Activated T-helper 17 cell treated with anti-CD3 and anti-CD28 coated beads, Interleukin-2, amount 50 U/mL, for 72 hours (primary cell): ENCODE measurements at regions not wholly inside any gene's neighbourhood (a gene's known extent, or its start where the extent isn't known, plus 50 kb on each side); places are given as distances from the start of the nearest gene placed in this dataset.

Source experiments
- ATAC-seq: fragments of 150-1000 bp; cut with Tn5 transposase; replicated peaks from 2 replicates; pipeline ENCODE4 v1.10.0; 2021; ENCODE audit warnings: mild to moderate bottlenecking, moderate library complexity
- H3K27ac Mint-ChIP-seq: one replicate; pipeline ENCODE4 v1.8.0; 2022; ENCODE audit warnings: mixed read lengths
- H3K27me3 Mint-ChIP-seq: one replicate; pipeline ENCODE4 v1.8.0; 2022; ENCODE audit warnings: mixed read lengths
- H3K36me3 Mint-ChIP-seq: one replicate; pipeline ENCODE4 v1.8.0; 2022; ENCODE audit warnings: low read depth, mild to moderate bottlenecking, mixed read lengths
- H3K4me1 Mint-ChIP-seq: one replicate; pipeline ENCODE4 v1.8.0; 2022; ENCODE audit warnings: mixed read lengths
- H3K4me3 Mint-ChIP-seq: one replicate; pipeline ENCODE4 v1.8.0; 2022; ENCODE audit warnings: mild to moderate bottlenecking, mixed read lengths
- H3K9me3 Mint-ChIP-seq: one replicate; pipeline ENCODE4 v1.8.0; 2022; ENCODE audit warnings: mixed read lengths

DNA sequence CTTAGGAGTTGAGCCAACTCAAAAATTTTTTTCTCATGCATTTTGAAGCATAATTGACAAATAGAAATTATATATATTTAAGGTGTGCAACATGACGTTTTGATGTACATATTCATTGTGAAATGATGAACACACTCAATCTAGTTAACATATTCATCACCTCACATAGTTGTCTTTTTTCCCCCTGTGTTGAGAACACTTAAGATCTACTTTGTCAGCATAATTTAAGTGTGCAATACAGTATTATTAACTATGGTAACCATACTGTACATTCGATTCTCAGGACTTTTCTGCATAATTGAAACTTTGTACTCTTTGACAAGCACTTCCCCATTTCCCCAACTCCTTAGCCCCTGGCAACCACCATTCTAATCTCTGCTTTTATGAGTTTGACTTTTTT, 192.2 kb upstream of the ZKSCAN2 start:
- no peak for ATAC-seq
- no peaks in the 10 kb centered on the region for H3K36me3 Mint-ChIP-seq
- H3K9me3 Mint-ChIP-seq, result peaks cover 8% of the 10 kb centered on the region
- no peaks in the 10 kb centered on the region for H3K4me1 Mint-ChIP-seq
- H3K4me3 Mint-ChIP-seq, result no peak overlapping the region
- H3K27me3 Mint-ChIP-seq, result peaks cover 25% of the 10 kb centered on the region
- H3K27ac Mint-ChIP-seq, result no peak overlapping the region

- Mint-ChIP-seq H3K36me3 (no peaks in the 10 kb centered on the region), H3K4me3 (no peak overlapping the region), H3K9me3 (peaks cover 8% of the 10 kb centered on the region), H3K27ac (no peak overlapping the region), H3K27me3 (peaks cover 38% of the 10 kb centered on the region), H3K4me1 (no peaks in the 10 kb centered on the region)
- ATAC-seq, result no peak
Observed at GRCh38 chr16:25443994-25444393, 186.3 kb upstream of the ZKSCAN2 start.

- Mint-ChIP-seq H3K36me3 (no peaks in the 10 kb centered on the region), H3K9me3 (no peaks in the 10 kb centered on the region), H3K27me3 (peaks cover 13% of the 10 kb centered on the region), H3K27ac (no peak overlapping the region), H3K4me1 (no peaks in the 10 kb centered on the region), H3K4me3 (no peak overlapping the region)
- no peak for ATAC-seq
Observed at GRCh38 chr16:25434064-25434463, 176.4 kb upstream of the ZKSCAN2 start.

DNA sequence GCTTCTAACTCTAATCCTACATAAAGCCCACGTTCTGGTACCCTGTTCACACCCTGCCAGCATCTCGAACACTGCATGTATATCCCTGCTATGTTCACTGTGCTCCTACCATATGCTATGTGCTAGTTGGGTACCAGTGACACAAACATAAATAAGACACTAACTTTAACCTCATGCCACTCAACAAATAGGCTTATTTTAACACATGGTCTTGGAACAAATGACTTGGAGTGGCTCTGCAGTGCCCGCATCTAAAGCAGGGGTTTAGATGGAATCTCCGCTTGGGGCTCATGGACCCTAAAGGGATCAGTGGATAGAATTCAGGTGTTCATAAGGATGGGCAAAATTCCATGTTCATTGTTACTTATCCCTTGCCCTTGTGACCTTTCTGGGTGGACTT, 175.7 kb upstream of the ZKSCAN2 start:
- no peak overlapping the region for H3K4me3 Mint-ChIP-seq
- no peaks in the 10 kb centered on the region for H3K4me1 Mint-ChIP-seq
- H3K9me3 Mint-ChIP-seq, result peaks cover 3% of the 10 kb centered on the region
- H3K36me3 Mint-ChIP-seq, result no peaks in the 10 kb centered on the region
- H3K27ac Mint-ChIP-seq, result no peak overlapping the region
- ATAC-seq, result no peak
- peaks cover 11% of the 10 kb centered on the region for H3K27me3 Mint-ChIP-seq

DNA sequence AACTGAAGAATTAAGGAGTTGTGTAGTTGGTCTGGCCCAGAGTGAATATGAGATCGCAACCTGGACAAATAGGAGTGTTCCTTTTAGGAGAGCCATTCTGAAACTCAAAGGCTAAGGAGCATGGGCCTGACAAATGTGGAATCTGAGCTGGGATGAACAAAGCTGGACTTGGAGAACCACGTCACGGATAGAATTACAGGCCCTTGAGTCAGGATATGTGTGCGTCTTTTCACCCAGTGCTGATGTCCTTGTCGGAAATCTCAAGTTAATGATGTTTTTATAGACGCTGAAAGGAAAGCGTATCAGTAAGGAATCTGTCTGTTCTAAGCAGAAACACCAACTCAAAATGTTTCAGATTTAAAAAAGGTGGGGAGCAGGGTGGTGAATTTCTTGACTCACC, 173.8 kb upstream of the ZKSCAN2 start:
- no peaks in the 10 kb centered on the region for H3K36me3 Mint-ChIP-seq
- no peaks in the 10 kb centered on the region for H3K4me1 Mint-ChIP-seq
- peaks cover 15% of the 10 kb centered on the region for H3K27me3 Mint-ChIP-seq
- ATAC-seq, result no peak
- no peak overlapping the region for H3K4me3 Mint-ChIP-seq
- no peak overlapping the region for H3K27ac Mint-ChIP-seq
- H3K9me3 Mint-ChIP-seq, result peaks cover 4% of the 10 kb centered on the region

GRCh38 chr16:25426829-25427228, 169.2 kb upstream of the ZKSCAN2 start:
- peaks cover 13% of the 10 kb centered on the region for H3K27me3 Mint-ChIP-seq
- no peak overlapping the region for H3K4me3 Mint-ChIP-seq
- no peaks in the 10 kb centered on the region for H3K4me1 Mint-ChIP-seq
- ATAC-seq, result no peak
- no peak overlapping the region for H3K27ac Mint-ChIP-seq
- no peaks in the 10 kb centered on the region for H3K36me3 Mint-ChIP-seq
- peaks cover 4% of the 10 kb centered on the region for H3K9me3 Mint-ChIP-seq

- no peaks in the 10 kb centered on the region for H3K9me3 Mint-ChIP-seq
- H3K27me3 Mint-ChIP-seq, result peaks cover 13% of the 10 kb centered on the region
- H3K27ac Mint-ChIP-seq, result no peak overlapping the region
- H3K36me3 Mint-ChIP-seq, result no peaks in the 10 kb centered on the region
- H3K4me3 Mint-ChIP-seq, result no peak overlapping the region
- no peak for ATAC-seq
- H3K4me1 Mint-ChIP-seq, result no peaks in the 10 kb centered on the region
Observed at GRCh38 chr16:25419681-25420080, 162.0 kb upstream of the ZKSCAN2 start.

- no peak overlapping the region for H3K27ac Mint-ChIP-seq
Observed at GRCh38 chr16:25419153-25419552, 161.5 kb upstream of the ZKSCAN2 start.

DNA sequence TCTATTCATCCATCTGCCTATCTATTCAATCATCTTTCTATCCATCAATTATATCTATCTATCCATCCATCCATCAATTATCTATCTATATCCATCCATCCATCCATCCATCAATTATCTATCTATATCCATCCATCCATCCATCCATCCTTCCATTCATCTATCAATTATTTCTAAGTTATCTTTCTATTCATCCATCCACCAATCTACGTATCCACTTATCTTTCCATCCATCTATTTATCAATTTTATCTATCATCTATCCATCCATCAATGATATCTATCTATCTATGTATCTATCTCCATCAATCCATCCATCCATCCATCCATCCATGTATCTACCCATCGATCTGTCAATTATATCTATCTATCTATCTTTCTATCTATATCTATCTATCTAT, 158.4 kb upstream of the ZKSCAN2 start:
- Mint-ChIP-seq H3K36me3 (no peaks in the 10 kb centered on the region), H3K4me3 (no peak overlapping the region), H3K27ac (no peak overlapping the region), H3K4me1 (no peaks in the 10 kb centered on the region), H3K9me3 (no peaks in the 10 kb centered on the region), H3K27me3 (no peaks in the 10 kb centered on the region)
- no peak for ATAC-seq

More at GRCh38 chr16:25419153-25419552, 161.5 kb upstream of the ZKSCAN2 start:
- Mint-ChIP-seq H3K36me3 (no peaks in the 10 kb centered on the region), H3K27me3 (peaks cover 10% of the 10 kb centered on the region), H3K4me3 (no peak overlapping the region), H3K4me1 (no peaks in the 10 kb centered on the region), H3K9me3 (no peaks in the 10 kb centered on the region)
- ATAC-seq, result no peak

GRCh38 chr16:25413975-25414374, 156.3 kb upstream of the ZKSCAN2 start:
- Mint-ChIP-seq H3K4me1 (no peaks in the 10 kb centered on the region), H3K36me3 (no peaks in the 10 kb centered on the region), H3K27ac (no peak overlapping the region), H3K4me3 (no peak overlapping the region), H3K27me3 (no peaks in the 10 kb centered on the region), H3K9me3 (no peaks in the 10 kb centered on the region)
- no peak for ATAC-seq

- H3K36me3 Mint-ChIP-seq, result no peaks in the 10 kb centered on the region
- H3K27ac Mint-ChIP-seq, result no peak overlapping the region
- H3K4me3 Mint-ChIP-seq, result no peak overlapping the region
- no peaks in the 10 kb centered on the region for H3K27me3 Mint-ChIP-seq
- no peak for ATAC-seq
- no peaks in the 10 kb centered on the region for H3K9me3 Mint-ChIP-seq
- H3K4me1 Mint-ChIP-seq, result no peaks in the 10 kb centered on the region
Observed at GRCh38 chr16:25413133-25413532, 155.5 kb upstream of the ZKSCAN2 start.

- H3K27ac Mint-ChIP-seq, result no peak overlapping the region
- no peak for ATAC-seq
- H3K4me1 Mint-ChIP-seq, result no peaks in the 10 kb centered on the region
- no peak overlapping the region for H3K4me3 Mint-ChIP-seq
- H3K27me3 Mint-ChIP-seq, result no peaks in the 10 kb centered on the region
- no peaks in the 10 kb centered on the region for H3K36me3 Mint-ChIP-seq
- H3K9me3 Mint-ChIP-seq, result no peaks in the 10 kb centered on the region
Observed at GRCh38 chr16:25411396-25412081, 153.9 kb upstream of the ZKSCAN2 start.

DNA sequence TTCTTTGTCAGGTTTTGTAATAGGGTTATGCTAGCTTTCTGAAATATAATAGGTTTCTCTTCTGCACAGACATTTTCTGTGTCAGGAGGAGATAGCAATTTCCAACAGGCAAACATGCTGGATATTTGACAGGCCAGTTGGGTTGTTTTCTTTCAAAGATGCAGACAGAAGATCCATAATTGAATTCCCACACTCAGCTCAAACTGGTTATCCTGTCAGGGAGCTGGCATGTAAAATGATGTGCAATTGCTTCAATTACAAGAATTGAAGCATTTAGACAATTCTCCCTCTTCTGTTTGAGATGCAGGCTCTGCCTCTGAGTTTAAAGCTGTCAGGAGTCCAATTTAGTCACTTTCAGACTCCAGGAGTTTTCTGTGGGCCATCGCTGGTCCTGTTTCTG, 146.2 kb upstream of the ZKSCAN2 start:
- Mint-ChIP-seq H3K4me3 (no peak overlapping the region), H3K27me3 (peaks cover 14% of the 10 kb centered on the region), H3K27ac (no peak overlapping the region), H3K4me1 (no peaks in the 10 kb centered on the region), H3K36me3 (no peaks in the 10 kb centered on the region), H3K9me3 (no peaks in the 10 kb centered on the region)
- no peak for ATAC-seq

DNA sequence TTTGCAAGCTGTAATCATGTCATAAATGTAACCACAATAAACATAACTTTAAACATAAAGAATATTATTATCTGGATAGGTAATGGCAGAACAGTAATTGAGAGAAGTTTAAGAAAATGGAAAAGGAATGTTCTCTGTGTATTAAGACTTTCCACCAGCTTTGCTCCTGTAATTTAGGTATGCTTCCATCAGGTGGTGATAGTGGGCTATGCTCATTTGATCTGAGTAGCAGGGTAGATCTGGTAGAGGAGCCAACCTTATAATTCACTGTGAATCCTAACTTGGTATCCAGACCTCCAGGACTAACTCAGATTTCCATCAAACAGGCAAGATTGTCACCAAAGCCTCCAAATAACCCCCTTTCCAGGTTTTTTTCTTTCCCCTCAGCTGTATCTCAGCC, 137.9 kb upstream of the ZKSCAN2 start:
- no peaks in the 10 kb centered on the region for H3K36me3 Mint-ChIP-seq
- H3K4me3 Mint-ChIP-seq, result no peak overlapping the region
- H3K9me3 Mint-ChIP-seq, result peaks cover 15% of the 10 kb centered on the region
- no peak overlapping the region for H3K27ac Mint-ChIP-seq
- H3K27me3 Mint-ChIP-seq, result peaks cover 11% of the 10 kb centered on the region
- H3K4me1 Mint-ChIP-seq, result no peaks in the 10 kb centered on the region
- ATAC-seq, result no peak

DNA sequence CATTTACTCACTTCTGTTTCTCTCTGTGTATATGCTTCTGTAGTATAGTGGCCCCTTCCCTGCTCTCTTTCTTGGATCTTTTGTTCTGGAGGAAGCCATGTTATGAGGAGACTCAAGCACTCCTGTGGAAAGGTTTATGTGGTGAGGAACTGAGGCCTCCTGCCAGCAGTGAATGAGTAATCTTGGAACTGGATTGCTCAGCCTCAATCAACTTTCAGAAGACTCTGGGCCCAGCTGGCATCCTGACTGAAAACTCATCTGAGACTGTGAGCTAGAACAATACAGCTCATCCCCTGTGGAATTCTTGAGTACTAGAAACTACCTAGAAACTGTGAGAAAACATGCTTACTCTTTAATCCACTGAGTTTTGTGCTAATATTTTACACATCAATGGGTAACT, 133.1 kb upstream of the ZKSCAN2 start:
- no peak overlapping the region for H3K4me3 Mint-ChIP-seq
- H3K9me3 Mint-ChIP-seq, result peaks cover 13% of the 10 kb centered on the region
- no peak overlapping the region for H3K27ac Mint-ChIP-seq
- no peaks in the 10 kb centered on the region for H3K36me3 Mint-ChIP-seq
- no peaks in the 10 kb centered on the region for H3K4me1 Mint-ChIP-seq
- peak; percentile 52 for ATAC-seq
- H3K27me3 Mint-ChIP-seq, result peaks cover 11% of the 10 kb centered on the region

- Mint-ChIP-seq H3K4me3 (no peak overlapping the region), H3K4me1 (no peaks in the 10 kb centered on the region), H3K27ac (no peak overlapping the region), H3K9me3 (no peaks in the 10 kb centered on the region), H3K36me3 (no peaks in the 10 kb centered on the region), H3K27me3 (peaks cover 2% of the 10 kb centered on the region)
- no peak for ATAC-seq
Observed at GRCh38 chr16:25374556-25374955, 116.9 kb upstream of the ZKSCAN2 start.
